Osteocyte (in vitro differentiated cells): ENCODE measurements at regions not wholly inside any gene's neighbourhood (a gene's known extent, or its start where the extent isn't known, plus 50 kb on each side); places are given as distances from the start of the nearest gene placed in this dataset.
A peak's percentile ranks its signal among the peaks of the same experiment; 100 is the strongest.

Experiments used
- DNase-seq: peaks from one replicate; pipeline ENCODE4 v3.0.0; 2021; ENCODE audit warnings: mixed read lengths; ENCODE audit not compliant: unreplicated experiment; ENCODE audit errors: extremely low spot score
- H3K27ac Mint-ChIP-seq: one replicate; pipeline ENCODE4 v1.8.0; 2021; ENCODE audit warnings: mild to moderate bottlenecking, mixed read lengths; ENCODE audit not compliant: unreplicated experiment
- H3K27me3 Mint-ChIP-seq: one replicate; pipeline ENCODE4 v1.8.0; 2021; ENCODE audit warnings: mixed read lengths; ENCODE audit not compliant: unreplicated experiment
- H3K36me3 Mint-ChIP-seq: one replicate; pipeline ENCODE4 v1.8.0; 2021; ENCODE audit warnings: mixed read lengths; ENCODE audit not compliant: unreplicated experiment
- H3K4me1 Mint-ChIP-seq: one replicate; pipeline ENCODE4 v1.8.0; 2021; ENCODE audit warnings: mixed read lengths; ENCODE audit not compliant: unreplicated experiment
- H3K4me3 Mint-ChIP-seq: one replicate; pipeline ENCODE4 v1.8.0; 2021; ENCODE audit warnings: mild to moderate bottlenecking, moderate library complexity, mixed read lengths; ENCODE audit not compliant: unreplicated experiment
- H3K9me3 Mint-ChIP-seq: one replicate; pipeline ENCODE4 v1.8.0; 2021; ENCODE audit warnings: mixed read lengths; ENCODE audit not compliant: unreplicated experiment
- CTCF ChIP-seq: fragments of 200-600 bp; sonication (generic); IDR thresholded peaks from 2 replicates; pipeline ENCODE4 v1.5.0; 2021; ENCODE audit warnings: antibody characterized with exemption, mild to moderate bottlenecking, moderate library complexity

- Mint-ChIP-seq H3K27me3 (no peaks in the 10 kb centered on the region), H3K4me3 (no peak overlapping the region), H3K9me3 (peaks cover 7% of the 10 kb centered on the region), H3K36me3 (no peaks in the 10 kb centered on the region), H3K27ac (no peak overlapping the region), H3K4me1 (peaks cover 57% of the 10 kb centered on the region)
- peak; percentile 85 for DNase-seq
- TF ChIP-seq CTCF, result peak; percentile 96
Observed at GRCh38 chr2:234135750-234136221, 85.3 kb downstream of the SPP2 start.

DNA sequence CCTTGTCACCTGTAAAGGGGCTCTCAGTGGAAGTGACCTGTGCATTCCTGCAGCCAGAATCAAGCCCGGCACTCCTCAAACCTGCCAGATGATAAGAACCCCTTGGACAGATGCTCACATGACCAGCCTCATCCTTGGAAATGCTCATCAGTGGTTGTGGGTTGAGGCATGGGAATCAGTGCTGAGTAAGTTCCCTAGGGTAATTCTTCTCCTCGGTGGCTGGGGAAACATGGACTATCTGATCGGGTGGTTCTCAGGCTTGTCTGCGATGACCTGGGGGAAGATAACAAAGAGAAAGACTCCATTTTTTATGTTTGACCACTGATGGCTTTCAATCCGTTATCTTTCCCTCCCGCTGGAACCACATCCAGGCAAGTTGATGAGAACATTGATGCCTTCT lies 84.0 kb downstream of the SPP2 start:
- Mint-ChIP-seq H3K27me3 (peaks cover 4% of the 10 kb centered on the region), H3K4me1 (peaks cover 60% of the 10 kb centered on the region), H3K36me3 (no peaks in the 10 kb centered on the region), H3K4me3 (no peak overlapping the region), H3K9me3 (peaks cover 1% of the 10 kb centered on the region), H3K27ac (no peak overlapping the region)
- no peak for TF ChIP-seq CTCF
- DNase-seq, result peak; percentile 59

DNA sequence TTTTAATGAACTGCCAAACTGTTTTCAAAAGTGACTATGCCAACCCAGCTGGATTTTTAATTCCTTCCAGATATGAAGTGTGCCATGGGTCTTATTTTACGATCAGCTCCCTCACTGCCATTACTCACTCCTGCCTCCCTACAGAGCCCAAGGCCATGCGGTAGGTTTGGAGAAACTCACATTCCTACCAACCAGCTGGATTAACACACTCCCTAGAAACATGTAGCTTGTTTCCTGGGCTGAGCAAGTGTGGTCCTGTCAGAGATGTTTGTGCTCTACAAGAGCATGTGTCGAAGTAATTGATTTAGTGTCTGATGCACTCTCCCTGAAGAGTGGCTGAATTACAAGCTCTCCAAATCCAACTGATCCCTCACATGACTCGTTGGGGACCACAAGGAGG lies 82.5 kb downstream of the SPP2 start:
- H3K27me3 Mint-ChIP-seq, result peaks cover 4% of the 10 kb centered on the region
- H3K36me3 Mint-ChIP-seq, result no peaks in the 10 kb centered on the region
- no peak for TF ChIP-seq CTCF
- peak overlapping the region; percentile 25 for H3K27ac Mint-ChIP-seq
- H3K4me3 Mint-ChIP-seq, result no peak overlapping the region
- peaks cover 57% of the 10 kb centered on the region for H3K4me1 Mint-ChIP-seq
- peak; percentile 54 for DNase-seq
- H3K9me3 Mint-ChIP-seq, result no peaks in the 10 kb centered on the region

- Mint-ChIP-seq H3K4me3 (peak overlapping the region; percentile 43), H3K27me3 (peaks cover 4% of the 10 kb centered on the region), H3K9me3 (no peaks in the 10 kb centered on the region), H3K4me1 (peaks cover 35% of the 10 kb centered on the region), H3K27ac (peak overlapping the region; percentile 50), H3K36me3 (no peaks in the 10 kb centered on the region)
- no peak for DNase-seq
- no peak for TF ChIP-seq CTCF
Observed at GRCh38 chr2:234130777-234131181, 80.3 kb downstream of the SPP2 start.

- H3K27ac Mint-ChIP-seq, result no peak overlapping the region
- no peak overlapping the region for H3K4me3 Mint-ChIP-seq
- TF ChIP-seq CTCF, result no peak
- peaks cover 27% of the 10 kb centered on the region for H3K4me1 Mint-ChIP-seq
- no peaks in the 10 kb centered on the region for H3K36me3 Mint-ChIP-seq
- peaks cover 13% of the 10 kb centered on the region for H3K27me3 Mint-ChIP-seq
- DNase-seq, result peak; percentile 42
- H3K9me3 Mint-ChIP-seq, result no peaks in the 10 kb centered on the region
Observed at GRCh38 chr2:234128606-234129005, 78.1 kb downstream of the SPP2 start.
